GM13976 (cell line): ENCODE measurements at regions not wholly inside any gene's neighbourhood (a gene's known extent, or its start where the extent isn't known, plus 50 kb on each side); places are given as distances from the start of the nearest gene placed in this dataset.
"Not testable (repeated sequence)": the region's sequence is repeated elsewhere in the genome, so short reads cannot be mapped to it uniquely, and the experiment has no call there.

Source experiments
- DNase-seq: peaks from one replicate; pipeline ENCODE4 v3.0.0; 2012; ENCODE audit warnings: low spot score
- in situ Hi-C: fragments of 300-500 bp; cut with MboI; formaldehyde crosslinking; loops from one replicate; pipeline ENCODE4 v1.12.0; 2022; ENCODE audit warnings: low sequenced_read_pairs, mixed read lengths, inconsistent platforms; ENCODE audit not compliant: unreplicated experiment
- TF ChIP-seq, protein P1 (sequence below): IDR thresholded peaks from 2 replicates; pipeline ENCODE4 v1.5.1; 2012; ENCODE audit warnings: borderline replicate concordance, mild to moderate bottlenecking; ENCODE audit not compliant: insufficient read depth; ENCODE audit errors: extremely low read depth, missing control alignments, control extremely low read depth

DNA sequence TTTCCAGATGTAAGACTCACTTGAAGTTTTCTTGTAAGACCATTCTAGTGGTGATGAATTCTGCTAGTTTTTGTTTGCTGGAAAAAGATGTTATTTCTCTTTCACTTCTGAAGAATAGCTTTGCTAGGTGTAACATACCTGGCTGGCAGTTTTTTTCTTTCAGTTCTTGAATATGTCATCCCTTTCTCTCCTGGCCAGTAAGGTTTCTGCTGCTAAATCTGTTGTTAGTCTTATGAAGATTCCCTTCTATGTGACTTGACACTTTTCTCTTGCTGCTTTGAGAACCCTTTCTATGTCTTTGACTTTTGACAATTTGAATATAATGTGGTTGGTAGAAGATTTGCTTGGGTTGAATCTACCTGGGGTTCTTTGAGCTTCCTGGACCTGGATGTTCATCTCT, 314.7 kb upstream of the NOX3 start:
- DNase-seq: no peak
- TF ChIP-seq, protein P1, sequence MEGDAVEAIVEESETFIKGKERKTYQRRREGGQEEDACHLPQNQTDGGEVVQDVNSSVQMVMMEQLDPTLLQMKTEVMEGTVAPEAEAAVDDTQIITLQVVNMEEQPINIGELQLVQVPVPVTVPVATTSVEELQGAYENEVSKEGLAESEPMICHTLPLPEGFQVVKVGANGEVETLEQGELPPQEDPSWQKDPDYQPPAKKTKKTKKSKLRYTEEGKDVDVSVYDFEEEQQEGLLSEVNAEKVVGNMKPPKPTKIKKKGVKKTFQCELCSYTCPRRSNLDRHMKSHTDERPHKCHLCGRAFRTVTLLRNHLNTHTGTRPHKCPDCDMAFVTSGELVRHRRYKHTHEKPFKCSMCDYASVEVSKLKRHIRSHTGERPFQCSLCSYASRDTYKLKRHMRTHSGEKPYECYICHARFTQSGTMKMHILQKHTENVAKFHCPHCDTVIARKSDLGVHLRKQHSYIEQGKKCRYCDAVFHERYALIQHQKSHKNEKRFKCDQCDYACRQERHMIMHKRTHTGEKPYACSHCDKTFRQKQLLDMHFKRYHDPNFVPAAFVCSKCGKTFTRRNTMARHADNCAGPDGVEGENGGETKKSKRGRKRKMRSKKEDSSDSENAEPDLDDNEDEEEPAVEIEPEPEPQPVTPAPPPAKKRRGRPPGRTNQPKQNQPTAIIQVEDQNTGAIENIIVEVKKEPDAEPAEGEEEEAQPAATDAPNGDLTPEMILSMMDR: no peak
- in situ Hi-C loops: no loop called here

DNA sequence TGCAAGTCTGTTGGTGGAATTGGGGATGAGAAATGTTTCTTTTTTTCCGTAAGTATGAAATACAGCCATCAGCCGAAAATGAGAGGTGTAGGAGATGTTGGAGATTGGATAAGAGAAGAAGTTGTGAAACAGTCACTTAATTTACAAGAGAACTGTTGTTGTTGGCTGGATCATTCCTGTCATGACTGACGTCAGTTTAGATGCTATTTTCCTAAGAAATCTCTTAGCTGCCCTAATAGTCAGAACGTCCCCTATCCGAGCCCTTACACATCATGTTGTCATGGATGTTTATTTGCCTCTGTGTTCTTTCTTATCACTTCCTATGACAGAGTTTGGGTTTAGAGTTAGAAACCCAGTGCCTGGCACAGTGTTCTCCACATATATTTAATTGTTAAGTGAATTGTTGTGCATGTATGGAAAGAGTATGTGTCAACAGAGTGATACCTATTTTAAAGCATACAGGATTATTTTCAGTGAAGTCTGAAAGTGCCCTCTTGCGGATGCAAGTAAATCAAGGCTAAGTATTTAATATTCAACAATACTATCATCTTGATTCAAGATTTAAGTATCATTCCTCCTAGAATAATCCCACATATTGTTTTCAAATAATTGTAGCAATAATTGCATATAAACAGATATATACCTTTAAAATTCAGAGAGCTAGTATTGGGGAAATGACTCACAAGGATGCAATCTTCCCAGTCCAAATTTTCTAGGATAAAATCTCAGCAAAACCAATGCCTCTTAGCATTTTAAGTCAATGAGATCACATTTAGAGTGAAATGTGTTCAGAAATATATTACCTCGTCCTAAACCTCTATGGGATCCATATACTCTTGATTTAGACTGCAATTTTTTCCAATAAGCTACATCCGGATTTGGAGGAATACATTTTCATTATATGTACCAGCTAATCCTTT, 309.9 kb upstream of the NOX3 start:
- DNase-seq: no peak
- in situ Hi-C loops: no loop called here
- TF ChIP-seq, protein P1: no peak

DNA sequence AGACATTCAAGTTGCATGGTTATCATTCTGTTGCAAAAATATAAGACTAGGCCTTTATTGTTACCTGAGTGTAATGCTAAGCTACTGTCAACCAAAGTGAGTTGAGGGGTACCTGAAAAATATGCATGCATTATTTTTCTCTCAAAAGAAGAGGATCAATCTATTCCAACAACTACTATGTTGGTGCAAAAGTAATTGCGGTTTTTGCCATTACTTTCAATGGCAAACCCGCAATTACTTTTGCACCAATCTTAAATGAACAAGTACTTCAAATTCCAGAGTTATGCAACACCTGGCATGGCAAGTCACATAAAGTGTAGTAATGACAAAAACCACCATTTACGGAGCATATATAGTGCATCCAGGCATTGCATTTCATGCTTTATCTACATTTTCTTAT, 307.0 kb upstream of the NOX3 start:
- in situ Hi-C loops: no loop called here
- TF ChIP-seq, protein P1: no peak
- no peak for DNase-seq

- in situ Hi-C loops: no loop called here
- no peak for DNase-seq
- TF ChIP-seq, protein P1: no peak
These were observed 299.8 kb upstream of the NOX3 start for GRCh38 chr6:155755452-155755851.

DNA sequence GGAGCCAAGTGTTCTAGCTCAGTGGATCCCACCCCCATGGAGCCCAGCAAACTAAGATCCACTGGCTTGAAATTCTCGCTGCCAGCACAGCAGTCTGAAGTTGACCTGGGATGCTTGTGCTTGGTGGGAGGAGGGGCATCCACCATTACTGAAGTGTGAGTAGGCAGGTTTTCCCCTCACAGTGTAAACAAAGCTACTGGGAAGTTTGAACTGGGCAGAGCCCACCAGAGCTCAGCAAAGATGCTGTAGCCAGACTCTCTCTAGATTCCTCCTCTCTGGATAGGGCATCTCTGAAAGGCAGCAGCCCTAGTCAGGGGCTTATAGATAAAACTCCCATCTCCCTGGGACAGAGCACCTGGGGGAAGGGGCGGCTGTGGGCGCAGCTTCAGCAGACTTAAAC, 293.1 kb upstream of the NOX3 start:
- in situ Hi-C loops: not testable (repeated sequence)

DNA sequence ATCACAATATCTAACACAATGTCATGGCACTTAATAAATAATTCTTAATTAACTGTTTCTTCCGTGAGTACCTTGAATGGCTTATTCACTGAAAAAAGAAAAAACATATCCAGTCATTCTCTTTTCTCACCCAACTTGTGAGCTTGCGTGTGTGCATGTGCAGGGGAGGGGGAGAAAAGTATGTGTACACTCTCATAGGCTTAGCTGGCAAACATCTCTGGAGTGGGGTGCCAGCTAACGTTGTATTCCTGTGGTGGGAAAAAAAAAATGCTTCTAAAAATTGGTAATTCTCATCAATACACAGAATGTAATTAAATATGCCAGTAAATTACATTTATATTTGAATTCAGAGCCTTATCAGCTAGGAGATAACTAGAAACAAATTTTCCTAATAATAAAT, 291.9 kb upstream of the NOX3 start:
- in situ Hi-C loops: no loop called here
- TF ChIP-seq, protein P1: no peak
- DNase-seq: no peak

More for the DNA sequence above, 293.1 kb upstream of the NOX3 start:
- not testable (repeated sequence) for DNase-seq

- DNase-seq: no peak
- in situ Hi-C loops: no loop called here
- TF ChIP-seq, protein P1: no peak
These were observed 285.3 kb upstream of the NOX3 start for GRCh38 chr6:155740781-155741399.
